Type B pancreatic cell (in vitro differentiated cells): ENCODE measurements at regions not wholly inside any gene's neighbourhood (a gene's known extent, or its start where the extent isn't known, plus 50 kb on each side); places are given as distances from the start of the nearest gene placed in this dataset.

ENCODE experiments used
- DNase-seq: peaks from one replicate; pipeline ENCODE4 v3.0.0; 2021; ENCODE audit warnings: mixed read lengths; ENCODE audit not compliant: unreplicated experiment; ENCODE audit errors: extremely low spot score
- H3K27ac Mint-ChIP-seq: 2 replicates; pipeline ENCODE4 v1.8.0; 2021; ENCODE audit warnings: mild to moderate bottlenecking, mixed read lengths
- H3K27me3 Mint-ChIP-seq: 2 replicates; pipeline ENCODE4 v1.8.0; 2021; ENCODE audit warnings: mixed read lengths
- H3K36me3 Mint-ChIP-seq: 2 replicates; pipeline ENCODE4 v1.8.0; 2021; ENCODE audit warnings: mixed read lengths
- H3K4me1 Mint-ChIP-seq: one replicate; pipeline ENCODE4 v1.8.0; 2021; ENCODE audit warnings: mixed read lengths; ENCODE audit not compliant: unreplicated experiment
- H3K4me3 Mint-ChIP-seq: 2 replicates; pipeline ENCODE4 v1.8.0; 2021; ENCODE audit warnings: mild to moderate bottlenecking, mixed read lengths
- H3K9me3 Mint-ChIP-seq: 2 replicates; pipeline ENCODE4 v1.8.0; 2021; ENCODE audit warnings: mixed read lengths
- CTCF ChIP-seq: fragments of 200-600 bp; sonication (generic); conservative IDR thresholded peaks from 2 replicates; pipeline ENCODE4 v1.5.0; 2021; ENCODE audit warnings: antibody characterized with exemption, mild to moderate bottlenecking

DNA sequence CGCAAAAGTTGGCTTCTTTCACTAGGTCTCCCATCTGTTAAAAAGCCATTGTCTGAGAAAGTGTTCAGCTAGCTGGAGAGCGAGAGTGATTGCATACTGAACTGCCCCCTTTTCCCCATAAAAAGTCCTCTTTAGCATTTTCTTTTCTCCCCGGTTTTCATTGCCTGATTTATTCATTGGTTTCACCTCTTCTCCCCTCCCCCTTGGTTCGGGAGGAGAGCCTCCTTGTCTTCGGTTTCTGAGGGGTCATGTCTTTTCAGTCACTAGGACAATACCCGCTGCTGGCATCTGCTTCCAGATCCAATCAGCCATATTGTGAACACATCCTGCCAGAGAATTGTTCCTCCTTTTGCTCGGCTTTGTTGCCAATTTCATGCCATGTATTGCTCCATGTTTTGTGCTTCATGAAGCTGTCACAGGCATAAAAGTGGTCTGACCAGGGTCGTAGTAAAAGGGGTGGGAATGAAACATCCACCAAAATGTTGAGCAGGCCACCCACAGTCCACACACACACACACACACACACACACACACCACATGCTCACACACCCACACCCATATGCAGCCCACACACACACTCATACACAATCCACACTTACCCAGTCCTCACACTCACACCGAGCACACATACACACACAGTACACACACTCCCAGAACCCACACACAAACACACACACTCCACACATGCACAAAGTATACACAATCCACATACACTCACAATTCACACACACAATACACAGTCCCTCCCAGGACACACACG is 136.0 kb downstream of the NKX6-1 start:
- H3K27me3 Mint-ChIP-seq: peaks cover 17% of the 10 kb centered on the region
- no peaks in the 10 kb centered on the region for H3K9me3 Mint-ChIP-seq
- no peak overlapping the region for H3K27ac Mint-ChIP-seq
- no peaks in the 10 kb centered on the region for H3K36me3 Mint-ChIP-seq
- DNase-seq: no peak
- no peaks in the 10 kb centered on the region for H3K4me1 Mint-ChIP-seq
- no peak overlapping the region for H3K4me3 Mint-ChIP-seq
- no peak for TF ChIP-seq CTCF

- DNase-seq: no peak
- no peak for TF ChIP-seq CTCF
- H3K4me1 Mint-ChIP-seq: no peaks in the 10 kb centered on the region
- no peaks in the 10 kb centered on the region for H3K36me3 Mint-ChIP-seq
- H3K27me3 Mint-ChIP-seq: no peaks in the 10 kb centered on the region
- H3K9me3 Mint-ChIP-seq: peaks cover 11% of the 10 kb centered on the region
- H3K27ac Mint-ChIP-seq: no peak overlapping the region
- no peak overlapping the region for H3K4me3 Mint-ChIP-seq
Measured at GRCh38 chr4:84342161-84342560, 156.9 kb downstream of the NKX6-1 start.

DNA sequence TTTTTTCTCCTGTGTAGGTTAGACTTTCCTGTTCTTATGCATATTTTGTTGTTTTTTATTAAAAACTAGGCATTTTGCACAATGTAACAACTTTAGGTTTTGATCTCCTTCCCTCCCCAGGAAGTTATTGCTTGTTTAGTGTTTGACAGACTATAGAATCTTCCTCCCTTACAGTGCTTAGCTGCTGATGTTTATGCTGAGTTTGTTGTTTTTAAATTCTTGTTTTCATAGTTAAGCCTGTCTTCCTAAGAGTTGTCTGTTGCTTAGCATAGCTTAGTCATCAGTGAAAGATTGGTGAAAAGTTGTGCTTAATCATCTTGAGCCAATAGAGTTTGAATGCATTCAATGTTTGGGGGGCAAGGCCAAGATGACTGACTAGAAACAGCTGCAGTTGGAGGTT is 157.5 kb downstream of the NKX6-1 start:
- H3K9me3 Mint-ChIP-seq: peaks cover 11% of the 10 kb centered on the region
- no peaks in the 10 kb centered on the region for H3K27me3 Mint-ChIP-seq
- no peak overlapping the region for H3K4me3 Mint-ChIP-seq

GRCh38 chr4:84338367-84338766 is 160.7 kb downstream of the NKX6-1 start:
- no peak for DNase-seq
- Mint-ChIP-seq H3K27me3 (no peaks in the 10 kb centered on the region), H3K4me3 (no peak overlapping the region), H3K36me3 (no peaks in the 10 kb centered on the region), H3K9me3 (peaks cover 7% of the 10 kb centered on the region), H3K4me1 (no peaks in the 10 kb centered on the region), H3K27ac (no peak overlapping the region)
- TF ChIP-seq CTCF: no peak

More for the DNA sequence above, 157.5 kb downstream of the NKX6-1 start:
- Mint-ChIP-seq H3K4me1 (no peaks in the 10 kb centered on the region), H3K36me3 (no peaks in the 10 kb centered on the region), H3K27ac (no peak overlapping the region)
- DNase-seq: no peak
- no peak for TF ChIP-seq CTCF

DNA sequence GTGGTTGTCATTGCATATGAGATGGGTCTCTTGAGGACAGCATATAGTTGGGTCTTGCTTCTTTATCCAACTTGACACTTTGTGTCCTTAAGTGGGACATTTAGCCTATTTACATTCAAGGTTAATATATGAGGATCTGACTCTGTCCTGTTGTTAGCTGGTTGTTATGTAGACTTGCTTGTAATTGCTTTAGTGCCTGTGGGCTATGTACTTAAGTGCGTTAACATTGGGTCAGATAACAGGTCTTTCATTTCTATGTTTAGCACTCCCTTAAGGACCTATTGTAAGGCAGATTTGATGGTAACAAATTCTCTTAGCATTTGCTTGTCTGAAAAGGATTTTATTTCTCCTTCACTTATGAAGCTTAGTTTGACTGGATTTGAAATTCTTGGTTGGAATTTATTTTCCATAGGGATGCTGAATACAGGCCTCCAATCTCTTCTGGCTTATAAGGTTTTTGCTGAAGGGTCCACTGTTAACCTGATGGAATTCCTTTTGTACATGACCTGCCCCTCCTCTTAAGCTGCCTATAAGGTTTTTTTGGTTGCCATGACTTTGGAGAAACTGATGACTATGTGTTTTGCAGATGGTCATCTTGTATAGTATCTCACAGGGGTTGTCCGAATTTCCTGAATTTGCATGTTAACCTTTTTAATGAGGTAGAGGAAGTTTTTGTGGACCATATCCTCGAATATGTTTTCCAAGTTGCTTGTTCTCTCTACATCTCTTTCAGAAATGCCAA is 162.0 kb downstream of the NKX6-1 start:
- TF ChIP-seq CTCF: no peak
- Mint-ChIP-seq H3K4me3 (no peak overlapping the region), H3K27me3 (no peaks in the 10 kb centered on the region), H3K36me3 (no peaks in the 10 kb centered on the region), H3K9me3 (peaks cover 4% of the 10 kb centered on the region), H3K4me1 (no peaks in the 10 kb centered on the region), H3K27ac (no peak overlapping the region)
- no peak for DNase-seq
